GM12878 (cell line): ENCODE measurements at regions not wholly inside any gene's neighbourhood (a gene's known extent, or its start where the extent isn't known, plus 50 kb on each side); places are given as distances from the start of the nearest gene placed in this dataset.

ENCODE experiments used
- ATAC-seq: fragments of 200-7000 bp; cut with Tn5 transposase; 3 replicates; pipeline ENCODE4 v1.9.1; 2020; ENCODE audit warnings: mild to moderate bottlenecking, moderate library complexity
- BruUV-seq: library from RNA; stranded (reverse); fragments of 400-500 nt; replicated peaks from 2 replicates; lab custom pipeline; 2021; lab: Mats Ljungman, UMichigan
- CTCF ChIA-PET: fragments of 300-600 bp; sonication (Branson Sonifier 250); formaldehyde crosslinking; extraction: SDS; loops from one replicate; lab custom pipeline; 2021; ENCODE audit warnings: inconsistent platforms; lab: Yijun Ruan, JAX
- POLR2A ChIA-PET: fragments of 350-600 bp; formaldehyde crosslinking; extraction: SDS; loops from one replicate; lab custom pipeline; 2021; ENCODE audit warnings: inconsistent platforms; lab: Charles Lee
- RAD21 ChIA-PET: fragments of 300-600 bp; sonication (Branson Sonifier 250); formaldehyde crosslinking; loops from one replicate; lab custom pipeline; 2023; ENCODE audit warnings: antibody characterized with exemption; ENCODE audit not compliant: unreplicated experiment; lab: Charles Lee
- SMC1A ChIA-PET: fragments of 300-600 bp; sonication (Branson Sonifier 250); formaldehyde crosslinking; loops from one replicate; lab custom pipeline; 2023; ENCODE audit not compliant: unreplicated experiment, uncharacterized antibody; lab: Charles Lee
- DNase-seq: peaks from one replicate; pipeline ENCODE4 v3.0.0-alpha.2; 2011; ENCODE audit warnings: low read depth, low spot score
- FAIRE-seq: peaks from 3 replicates; lab custom pipeline; 2011; peaks lifted over from hg19 to GRCh38; lab: Jason Lieb, UNC
- H2AFZ ChIP-seq: 2 replicates; pipeline ENCODE4 v1.6.0; 2011; ENCODE audit warnings: low read depth, low read length, control low read depth; ENCODE audit not compliant: control insufficient read depth
- H3K27ac ChIP-seq: 2 replicates; pipeline ENCODE4 v1.5.1; 2011; ENCODE audit warnings: control low read depth; ENCODE audit not compliant: control insufficient read depth, insufficient read depth
- H3K27me3 ChIP-seq, 2 experiments: replicated peaks in 1 of 2; 2 replicates each; pipeline versions ENCODE4 v1.6.0 to v1.6.1; 2011; ENCODE audit warnings: low read length in 1 of 2; ENCODE audit not compliant: control insufficient read depth in 2 of 2, insufficient read depth in 2 of 2
- H3K36me3 ChIP-seq, 2 experiments: 2 replicates each; pipeline ENCODE4 v1.5.1; 2011; ENCODE audit warnings: low read length in 1 of 2; ENCODE audit not compliant: control insufficient read depth in 2 of 2, insufficient read depth in 2 of 2
- H3K4me1 ChIP-seq: 2 replicates; pipeline ENCODE4 v1.6.1; 2011; ENCODE audit warnings: mild to moderate bottlenecking, low read length, moderate library complexity, mixed read lengths; ENCODE audit not compliant: control insufficient read depth, insufficient read depth
- H3K4me2 ChIP-seq: 2 replicates; pipeline ENCODE4 v1.6.0; 2011; ENCODE audit warnings: control low read depth; ENCODE audit not compliant: control insufficient read depth, insufficient read depth
- H3K4me3 ChIP-seq: fragments of 200-600 bp; sonication (generic); 2 replicates; pipeline ENCODE4 v1.5.1; 2016
- H3K79me2 ChIP-seq: 2 replicates; pipeline ENCODE4 v1.6.0; 2011; ENCODE audit warnings: low read length; ENCODE audit not compliant: control insufficient read depth, insufficient read depth
- H3K9ac ChIP-seq: 2 replicates; pipeline ENCODE4 v1.8.0; 2011; ENCODE audit warnings: low read length, control low read depth, mixed read lengths; ENCODE audit not compliant: control insufficient read depth, insufficient read depth
- H3K9me3 ChIP-seq: replicated peaks from 3 replicates; pipeline ENCODE4 v1.5.1; 2011; ENCODE audit warnings: mild to moderate bottlenecking, low read length; ENCODE audit not compliant: control insufficient read depth, insufficient read depth
- H4K20me1 ChIP-seq: 2 replicates; pipeline ENCODE4 v1.6.0; 2011; ENCODE audit not compliant: control insufficient read depth, insufficient read depth
- CBFB ChIP-seq: IDR thresholded peaks from 2 replicates; pipeline ENCODE4 v1.6.1; 2016; ENCODE audit warnings: antibody characterized with exemption, low read depth
- CREB1 ChIP-seq: IDR thresholded peaks from 2 replicates; pipeline ENCODE4 v1.6.1; 2012; ENCODE audit warnings: low read depth, mild to moderate bottlenecking, inconsistent platforms
- EZH2 ChIP-seq: IDR thresholded peaks from 2 replicates; pipeline ENCODE4 v1.6.1; 2012; ENCODE audit warnings: low read depth, mild to moderate bottlenecking, control low read depth, inconsistent platforms, low read length, borderline replicate concordance; ENCODE audit not compliant: control insufficient read depth
- MXI1 ChIP-seq: fragments of 150-350 bp; IDR thresholded peaks from 2 replicates; pipeline ENCODE4 v1.6.1; 2011; ENCODE audit warnings: low read depth, mild to moderate bottlenecking, inconsistent platforms, low read length, improper control_type of control experiment
- MYB ChIP-seq: fragments of 150-350 bp; IDR thresholded peaks from 2 replicates; pipeline ENCODE4 v1.6.1; 2014; ENCODE audit warnings: mild to moderate bottlenecking, low read depth, low read length, borderline replicate concordance
- PBX3 ChIP-seq: IDR thresholded peaks from 2 replicates; pipeline ENCODE4 v1.6.1; 2011; ENCODE audit warnings: mild to moderate bottlenecking, low read depth, low read length, moderate library complexity; ENCODE audit not compliant: insufficient replicate concordance
- POLR2AphosphoS5 ChIP-seq: IDR thresholded peaks from 2 replicates; pipeline ENCODE4 v1.6.1; 2011; ENCODE audit warnings: mild to moderate bottlenecking, low read length, inconsistent platforms
- SP1 ChIP-seq: IDR thresholded peaks from one replicate; pipeline ENCODE4 v1.6.1; 2011; ENCODE audit warnings: low read depth, low read length
- SRF ChIP-seq, 2 experiments: IDR thresholded peaks; 2 replicates each; pipeline ENCODE4 v1.6.1; 2011; ENCODE audit warnings: low read depth in 2 of 2, low read length in 2 of 2, mild to moderate bottlenecking in 1 of 2, moderate library complexity in 1 of 2
- TCF3 ChIP-seq: IDR thresholded peaks from 2 replicates; pipeline ENCODE4 v1.6.1; 2012; ENCODE audit warnings: low read depth, mild to moderate bottlenecking, low read length, borderline replicate concordance; ENCODE audit not compliant: insufficient read depth
- WRNIP1 ChIP-seq: IDR thresholded peaks from 2 replicates; pipeline ENCODE4 v1.6.1; 2011; ENCODE audit warnings: low read depth, low read length, improper control_type of control experiment, borderline replicate concordance
- ZNF622 ChIP-seq: fragments of 450-650 bp; IDR thresholded peaks from 2 replicates; pipeline ENCODE4 v1.6.1; 2017; ENCODE audit warnings: mild to moderate bottlenecking, inconsistent platforms
- ZZZ3 ChIP-seq: IDR thresholded peaks from 2 replicates; pipeline ENCODE4 v1.6.1; 2011; ENCODE audit warnings: low read depth; ENCODE audit not compliant: control insufficient read depth, insufficient read length
- WGBS: methylation state at CpG from one replicate; pipeline ENCODE4 v1.1.6; 2016; ENCODE audit warnings: low lambda C conversion rate; ENCODE audit not compliant: insufficient replicate concordance, insufficient coverage; ENCODE audit errors: missing lambda C conversion rate; 5-methylcytosine and 5-hydroxymethylcytosine counted together
- in situ Hi-C: fragments of 300-500 bp; cut with MboI; formaldehyde crosslinking; loops from 9 replicates; pipeline ENCODE4 v1.14.3; 2018; ENCODE audit warnings: mixed read lengths
- intact Hi-C: fragments of 100-400 bp; cut with micrococcal nuclease; formaldehyde crosslinking; loops from one replicate; pipeline ENCODE4 v1.14.2; 2022; ENCODE audit not compliant: unreplicated experiment
- TF ChIP-seq, protein P1 (sequence below): fragments of 450-650 bp; IDR thresholded peaks from 2 replicates; pipeline ENCODE4 v1.6.1; 2017; ENCODE audit warnings: mild to moderate bottlenecking

- H3K9ac ChIP-seq = no peak overlapping the region
- H3K4me3 ChIP-seq = no peak overlapping the region
- no peak overlapping the region for H2AFZ ChIP-seq
- ChIA-PET POLR2A (interaction anchor here (0.7 kb wide), 1 partner anchor 224 kb away, joined by 4 read pairs; no protein-coding TSS in a partner anchor), RAD21 (interaction anchor here (0.8 to 1.6 kb wide), 6 partner anchors 169 to 564 kb away, joined by 3 to 4 read pairs (median 4); no protein-coding TSS in a partner anchor), CTCF (interaction anchor here (0.6 to 1.8 kb wide), 6 partner anchors 9 to 533 kb away, joined by 3 to 7 read pairs (median 4); no protein-coding TSS in a partner anchor)
- H3K9me3 ChIP-seq = no peaks in the 10 kb centered on the region
- H4K20me1 ChIP-seq = no peaks in the 10 kb centered on the region
- intact Hi-C loops = loop anchor here (5.0 to 10.0 kb wide), 3 partner anchors 344 to 564 kb away; no protein-coding TSS in a partner anchor
- no peaks in the 10 kb centered on the region for H3K36me3 ChIP-seq
- no TSS peak for BruUV-seq
- DNase-seq = no peak
- ATAC-seq = no peak
- H3K27ac ChIP-seq = no peak overlapping the region
- H3K27me3 ChIP-seq = no peaks in the 10 kb centered on the region
- 20% methylated on average over 4 of the region's 4 CpGs for WGBS
- TF ChIP-seq MXI1 (no peak), SRF (IDR thresholded peaks at IDR 0.05; ENCODE audit: low read depth in 2 of 2, low read length in 2 of 2) (no peak), SP1 (no peak), ZNF622 (no peak), CREB1 (no peak), CBFB (no peak), WRNIP1 (no peak), TCF3 (no peak), POLR2AphosphoS5 (no peak), EZH2 (no peak), PBX3 (no peak), MYB (no peak), ZZZ3 (no peak)
- TF ChIP-seq, protein P1, sequence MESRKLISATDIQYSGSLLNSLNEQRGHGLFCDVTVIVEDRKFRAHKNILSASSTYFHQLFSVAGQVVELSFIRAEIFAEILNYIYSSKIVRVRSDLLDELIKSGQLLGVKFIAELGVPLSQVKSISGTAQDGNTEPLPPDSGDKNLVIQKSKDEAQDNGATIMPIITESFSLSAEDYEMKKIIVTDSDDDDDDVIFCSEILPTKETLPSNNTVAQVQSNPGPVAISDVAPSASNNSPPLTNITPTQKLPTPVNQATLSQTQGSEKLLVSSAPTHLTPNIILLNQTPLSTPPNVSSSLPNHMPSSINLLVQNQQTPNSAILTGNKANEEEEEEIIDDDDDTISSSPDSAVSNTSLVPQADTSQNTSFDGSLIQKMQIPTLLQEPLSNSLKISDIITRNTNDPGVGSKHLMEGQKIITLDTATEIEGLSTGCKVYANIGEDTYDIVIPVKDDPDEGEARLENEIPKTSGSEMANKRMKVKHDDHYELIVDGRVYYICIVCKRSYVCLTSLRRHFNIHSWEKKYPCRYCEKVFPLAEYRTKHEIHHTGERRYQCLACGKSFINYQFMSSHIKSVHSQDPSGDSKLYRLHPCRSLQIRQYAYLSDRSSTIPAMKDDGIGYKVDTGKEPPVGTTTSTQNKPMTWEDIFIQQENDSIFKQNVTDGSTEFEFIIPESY = no peak
- TF ChIP-seq, all 136 proteins: peak for 0
- no peaks in the 10 kb centered on the region for H3K4me1 ChIP-seq
- in situ Hi-C loops = no loop called here
- no peak for FAIRE-seq
- H3K4me2 ChIP-seq = no peak overlapping the region
- no peaks in the 10 kb centered on the region for H3K79me2 ChIP-seq
- SMC1A ChIA-PET = interaction anchor here (0.6 to 2.3 kb wide), 13 partner anchors 15 to 563 kb away, joined by 3 to 9 read pairs (median 3); no protein-coding TSS in a partner anchor
Measured at GRCh38 chr15:96891046-96891445, 560.5 kb downstream of the NR2F2 start.
